ENCODE measurements at regions not wholly inside any gene's neighbourhood (a gene's known extent, or its start where the extent isn't known, plus 50 kb on each side); places are given as distances from the start of the nearest gene placed in this dataset.

GRCh38 chr2:183455056-183455455 lies 330.8 kb downstream of the NUP35 start:
- Histone ChIP-seq H3K79me2 (ENCODE audit: insufficient read depth) (no peaks in the 10 kb centered on the region), H3K27me3 (ENCODE audit: insufficient read depth) (no peaks in the 10 kb centered on the region), H3K9me2 (no peaks in the 10 kb centered on the region), H3K9me3 (no peaks in the 10 kb centered on the region), H3K4me1 (ENCODE audit: control insufficient read depth in 1 of 2, insufficient read depth in 2 of 2, low read depth in 1 of 2, low read length in 1 of 2) (no peaks in the 10 kb centered on the region), H3K36me3 (replicated peaks in 1 of 2; ENCODE audit: control insufficient read depth in 1 of 2, insufficient read depth in 2 of 2, low read length in 1 of 2) (no peaks in the 10 kb centered on the region), H2AFZ (ENCODE audit: low read depth) (no peak overlapping the region), H4K20me1 (ENCODE audit: insufficient read depth) (no peaks in the 10 kb centered on the region), H3F3A (replicated peaks; ENCODE audit: insufficient read depth) (no peaks in the 10 kb centered on the region), H3K27ac (ENCODE audit: low read depth in 2 of 2, low read length in 1 of 2) (no peak overlapping the region), H3K4me3 (ENCODE audit: low read depth in 2 of 2, low read length in 1 of 2) (no peak overlapping the region), H3K4me2 (no peak overlapping the region), H3K9ac (no peak overlapping the region)
- DNase-seq, result no peak
- 0% methylated on average over 1 of the region's 1 CpG for WGBS (ENCODE audit: low lambda C conversion rate)
- POLR2A ChIA-PET, result no interaction called here
- TF ChIP-seq PBX3 (IDR thresholded peaks at IDR 0.05) (no peak), NRF1 (IDR thresholded peaks at IDR 0.05; ENCODE audit: low read depth, low read length) (no peak), YY1 (IDR thresholded peaks at IDR 0.05; ENCODE audit: low read depth) (no peak), RFX5 (IDR thresholded peaks at IDR 0.05; ENCODE audit: low read length) (no peak), RCOR1 (IDR thresholded peaks at IDR 0.05; ENCODE audit: low read length) (no peak), SMC3 (IDR thresholded peaks at IDR 0.05; ENCODE audit: low read depth, low read length) (no peak), GATA2 (CRISPR knock-in tag; IDR thresholded peaks at IDR 0.05) (no peak), FOXM1 (IDR thresholded peaks at IDR 0.05; ENCODE audit: low read depth) (no peak), MXI1 (IDR thresholded peaks at IDR 0.05; ENCODE audit: low read depth, low read length) (no peak), TAF1 (IDR thresholded peaks at IDR 0.05; ENCODE audit: borderline replicate concordance, low read depth, low read length) (no peak)
- TF ChIP-seq, protein P1, sequence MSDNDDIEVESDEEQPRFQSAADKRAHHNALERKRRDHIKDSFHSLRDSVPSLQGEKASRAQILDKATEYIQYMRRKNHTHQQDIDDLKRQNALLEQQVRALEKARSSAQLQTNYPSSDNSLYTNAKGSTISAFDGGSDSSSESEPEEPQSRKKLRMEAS (IDR thresholded peaks at IDR 0.05; ENCODE audit: low read depth), result no peak
- CTCF ChIA-PET, result no interaction called here

DNA sequence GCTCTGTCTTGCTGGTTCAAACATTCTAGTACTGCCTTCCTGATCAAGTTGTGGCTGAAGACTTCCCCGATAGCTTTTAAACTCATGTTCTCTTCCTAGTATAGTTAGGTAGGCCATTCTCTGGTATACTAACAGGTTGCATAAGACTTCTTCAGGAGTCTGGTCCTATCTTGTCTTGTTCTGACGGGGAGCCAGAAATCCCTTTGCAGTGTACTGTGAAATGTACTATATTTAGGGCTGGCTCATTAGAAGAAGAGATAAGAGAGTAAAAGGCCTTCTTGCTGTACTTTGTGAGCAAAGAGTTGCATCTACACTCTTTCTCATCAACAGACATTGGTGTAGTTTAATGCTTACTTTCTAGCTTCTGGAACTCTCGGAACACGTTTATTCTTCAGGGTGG lies 331.9 kb downstream of the NUP35 start:
- no peaks in the 10 kb centered on the region for H3K9me3 ChIP-seq
- no peaks in the 10 kb centered on the region for H3K9me2 ChIP-seq
- ChIA-PET CTCF (no interaction called here), POLR2A (no interaction called here)
- no peak overlapping the region for H3K4me2 ChIP-seq
- H2AFZ ChIP-seq (ENCODE audit: low read depth), result no peak overlapping the region
- 65% methylated on average over 4 of the region's 4 CpGs for WGBS (ENCODE audit: low lambda C conversion rate)
- H3K79me2 ChIP-seq (ENCODE audit: insufficient read depth), result no peaks in the 10 kb centered on the region
- H3K4me1 ChIP-seq (ENCODE audit: control insufficient read depth in 1 of 2, insufficient read depth in 2 of 2, low read depth in 1 of 2, low read length in 1 of 2), result no peaks in the 10 kb centered on the region
- no peaks in the 10 kb centered on the region for H3F3A ChIP-seq (replicated peaks; ENCODE audit: insufficient read depth)
- no peak for DNase-seq
- no peak overlapping the region for H3K27ac ChIP-seq (ENCODE audit: low read depth in 2 of 2, low read length in 1 of 2)
- H3K9ac ChIP-seq, result no peak overlapping the region
- H3K4me3 ChIP-seq (ENCODE audit: low read depth in 2 of 2, low read length in 1 of 2), result no peak overlapping the region
- no peaks in the 10 kb centered on the region for H3K36me3 ChIP-seq (replicated peaks in 1 of 2; ENCODE audit: control insufficient read depth in 1 of 2, insufficient read depth in 2 of 2, low read length in 1 of 2)
- TF ChIP-seq NFIC (IDR thresholded peaks at IDR 0.05; ENCODE audit: borderline replicate concordance) (no peak), TAF1 (IDR thresholded peaks at IDR 0.05; ENCODE audit: borderline replicate concordance, low read depth, low read length) (no peak)
- TF ChIP-seq, protein P2, sequence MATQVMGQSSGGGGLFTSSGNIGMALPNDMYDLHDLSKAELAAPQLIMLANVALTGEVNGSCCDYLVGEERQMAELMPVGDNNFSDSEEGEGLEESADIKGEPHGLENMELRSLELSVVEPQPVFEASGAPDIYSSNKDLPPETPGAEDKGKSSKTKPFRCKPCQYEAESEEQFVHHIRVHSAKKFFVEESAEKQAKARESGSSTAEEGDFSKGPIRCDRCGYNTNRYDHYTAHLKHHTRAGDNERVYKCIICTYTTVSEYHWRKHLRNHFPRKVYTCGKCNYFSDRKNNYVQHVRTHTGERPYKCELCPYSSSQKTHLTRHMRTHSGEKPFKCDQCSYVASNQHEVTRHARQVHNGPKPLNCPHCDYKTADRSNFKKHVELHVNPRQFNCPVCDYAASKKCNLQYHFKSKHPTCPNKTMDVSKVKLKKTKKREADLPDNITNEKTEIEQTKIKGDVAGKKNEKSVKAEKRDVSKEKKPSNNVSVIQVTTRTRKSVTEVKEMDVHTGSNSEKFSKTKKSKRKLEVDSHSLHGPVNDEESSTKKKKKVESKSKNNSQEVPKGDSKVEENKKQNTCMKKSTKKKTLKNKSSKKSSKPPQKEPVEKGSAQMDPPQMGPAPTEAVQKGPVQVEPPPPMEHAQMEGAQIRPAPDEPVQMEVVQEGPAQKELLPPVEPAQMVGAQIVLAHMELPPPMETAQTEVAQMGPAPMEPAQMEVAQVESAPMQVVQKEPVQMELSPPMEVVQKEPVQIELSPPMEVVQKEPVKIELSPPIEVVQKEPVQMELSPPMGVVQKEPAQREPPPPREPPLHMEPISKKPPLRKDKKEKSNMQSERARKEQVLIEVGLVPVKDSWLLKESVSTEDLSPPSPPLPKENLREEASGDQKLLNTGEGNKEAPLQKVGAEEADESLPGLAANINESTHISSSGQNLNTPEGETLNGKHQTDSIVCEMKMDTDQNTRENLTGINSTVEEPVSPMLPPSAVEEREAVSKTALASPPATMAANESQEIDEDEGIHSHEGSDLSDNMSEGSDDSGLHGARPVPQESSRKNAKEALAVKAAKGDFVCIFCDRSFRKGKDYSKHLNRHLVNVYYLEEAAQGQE (IDR thresholded peaks at IDR 0.05; ENCODE audit: low read depth, low read length), result no peak
- H3K27me3 ChIP-seq (ENCODE audit: insufficient read depth), result no peaks in the 10 kb centered on the region
- no peaks in the 10 kb centered on the region for H4K20me1 ChIP-seq (ENCODE audit: insufficient read depth)

Data from SK-N-SH (cell line).